HEK293 (cell line): ENCODE measurements at regions not wholly inside any gene's neighbourhood (a gene's known extent, or its start where the extent isn't known, plus 50 kb on each side); places are given as distances from the start of the nearest gene placed in this dataset.

ENCODE experiments used
- CTCF ChIA-PET: fragments of 350-600 bp; formaldehyde crosslinking; extraction: SDS; loops from one replicate; lab custom pipeline; 2021; ENCODE audit warnings: antibody characterized with exemption; lab: Yijun Ruan, JAX
- POLR2A ChIA-PET: fragments of 300-600 bp; formaldehyde crosslinking; extraction: SDS; loops from one replicate; lab custom pipeline; 2020; ENCODE audit warnings: antibody characterized with exemption, inconsistent platforms; lab: Yijun Ruan, JAX
- H3K27ac ChIP-seq: fragments of 200-500 bp; sonication (Bioruptor generic); 2 replicates; pipeline ENCODE4 v1.5.1; 2014; ENCODE audit warnings: low read depth, low read length, control low read depth, inconsistent platforms; ENCODE audit errors: extremely low read depth
- H3K36me3 ChIP-seq, 2 experiments: fragments of 200-500 bp in 1 of 2; sonication (Bioruptor generic) in 1 of 2; 1 replicate in 1 of 2; 2 replicates in 1 of 2; pipeline ENCODE4 v1.5.1; 2014 to 2017; ENCODE audit warnings: inconsistent platforms in 2 of 2, low read length in 2 of 2; ENCODE audit not compliant: control insufficient read depth in 2 of 2, insufficient read depth in 1 of 2
- H3K4me1 ChIP-seq: fragments of 200-500 bp; sonication (Bioruptor generic); 2 replicates; pipeline ENCODE4 v1.5.1; 2014; ENCODE audit warnings: mild to moderate bottlenecking, low read length, inconsistent platforms; ENCODE audit not compliant: control insufficient read depth, insufficient read depth
- H3K4me3 ChIP-seq: 2 replicates; pipeline ENCODE4 v1.5.1; 2011; ENCODE audit warnings: low read depth, mild to moderate bottlenecking, control low read depth, low read length, moderate library complexity
- H3K9me3 ChIP-seq: fragments of 200-500 bp; sonication (Bioruptor generic); 2 replicates; pipeline ENCODE4 v1.5.1; 2014; ENCODE audit warnings: low read depth, low read length, inconsistent platforms; ENCODE audit not compliant: control insufficient read depth, insufficient read depth
- GLIS1 ChIP-seq: fragments of 450-650 bp; formaldehyde crosslinking; IDR thresholded peaks from 2 replicates; pipeline ENCODE4 v1.5.1; 2016; ENCODE audit warnings: missing biosample characterization, missing genetic modification characterization
- GLIS2 ChIP-seq: fragments of 450-650 bp; formaldehyde crosslinking; IDR thresholded peaks from 2 replicates; pipeline ENCODE4 v1.5.1; 2016; ENCODE audit warnings: missing biosample characterization, missing genetic modification characterization
- HOXC10 ChIP-seq: sonication (generic); formaldehyde crosslinking; IDR thresholded peaks from 2 replicates; pipeline ENCODE4 v1.8.1; 2023; ENCODE audit warnings: mild to moderate bottlenecking, missing genetic modification reagents
- REPIN1 ChIP-seq: fragments of 450-650 bp; formaldehyde crosslinking; IDR thresholded peaks from 2 replicates; pipeline ENCODE4 v1.5.1; 2017; ENCODE audit warnings: missing biosample characterization, missing genetic modification characterization, low read depth
- SP7 ChIP-seq: fragments of 450-650 bp; formaldehyde crosslinking; IDR thresholded peaks from 2 replicates; pipeline ENCODE4 v1.5.1; 2016; ENCODE audit warnings: missing biosample characterization, missing genetic modification characterization
- WT1 ChIP-seq: fragments of 450-650 bp; formaldehyde crosslinking; IDR thresholded peaks from 2 replicates; pipeline ENCODE4 v1.5.1; 2016; ENCODE audit warnings: missing biosample characterization, missing genetic modification characterization
- YY1 ChIP-seq: fragments of 450-650 bp; formaldehyde crosslinking; IDR thresholded peaks from 2 replicates; pipeline ENCODE4 v1.5.1; 2018; ENCODE audit warnings: missing biosample characterization, missing genetic modification characterization
- ZBTB21 ChIP-seq: fragments of 450-650 bp; formaldehyde crosslinking; IDR thresholded peaks from 2 replicates; pipeline ENCODE4 v1.5.1; 2017; ENCODE audit warnings: missing biosample characterization, missing genetic modification characterization
- ZEB2 ChIP-seq: fragments of 450-650 bp; formaldehyde crosslinking; IDR thresholded peaks from 2 replicates; pipeline ENCODE4 v1.5.1; 2016; ENCODE audit warnings: missing biosample characterization, missing genetic modification characterization
- ZFP69B ChIP-seq: fragments of 450-650 bp; formaldehyde crosslinking; IDR thresholded peaks from 2 replicates; pipeline ENCODE4 v1.5.1; 2016; ENCODE audit warnings: missing biosample characterization, missing genetic modification characterization
- ZNF132 ChIP-seq: fragments of 450-650 bp; formaldehyde crosslinking; IDR thresholded peaks from 2 replicates; pipeline ENCODE4 v1.5.1; 2017; ENCODE audit warnings: missing biosample characterization, missing genetic modification characterization, borderline replicate concordance
- ZNF174 ChIP-seq: fragments of 450-650 bp; formaldehyde crosslinking; IDR thresholded peaks from 2 replicates; pipeline ENCODE4 v1.5.0; 2017; ENCODE audit warnings: missing biosample characterization, mild to moderate bottlenecking, missing genetic modification characterization
- ZNF214 ChIP-seq: fragments of 450-650 bp; formaldehyde crosslinking; IDR thresholded peaks from 2 replicates; pipeline ENCODE4 v1.5.1; 2017; ENCODE audit warnings: missing biosample characterization, mild to moderate bottlenecking, missing genetic modification characterization, borderline replicate concordance
- ZNF266 ChIP-seq: fragments of 450-650 bp; formaldehyde crosslinking; IDR thresholded peaks from 2 replicates; pipeline ENCODE4 v1.5.1; 2016; ENCODE audit warnings: missing biosample characterization, missing genetic modification characterization, low read depth
- ZNF274 ChIP-seq, 2 experiments: fragments of 200-500 bp in 1 of 2; fragments of 450-650 bp in 1 of 2; sonication (Bioruptor generic) in 1 of 2; formaldehyde crosslinking in 1 of 2; IDR thresholded peaks; 2 replicates each; pipeline versions ENCODE4 v1.5.1 to v1.6.1; 2014 to 2016; ENCODE audit warnings: borderline replicate concordance in 1 of 2, inconsistent platforms in 1 of 2, low read length in 1 of 2, missing biosample characterization in 1 of 2, missing genetic modification characterization in 1 of 2
- ZNF350 ChIP-seq: fragments of 450-650 bp; formaldehyde crosslinking; IDR thresholded peaks from 2 replicates; pipeline ENCODE4 v1.5.0; 2017; ENCODE audit warnings: missing biosample characterization, mild to moderate bottlenecking, missing genetic modification characterization
- ZNF37A ChIP-seq: fragments of 450-650 bp; IDR thresholded peaks from 2 replicates; pipeline ENCODE4 v1.5.1; 2018; ENCODE audit warnings: missing biosample characterization, missing genetic modification characterization
- ZNF391 ChIP-seq: fragments of 450-650 bp; formaldehyde crosslinking; IDR thresholded peaks from 2 replicates; pipeline ENCODE4 v1.5.1; 2016; ENCODE audit warnings: low read depth, missing biosample characterization, missing genetic modification characterization, borderline replicate concordance
- ZNF514 ChIP-seq: fragments of 450-650 bp; formaldehyde crosslinking; IDR thresholded peaks from 2 replicates; pipeline ENCODE4 v1.5.1; 2016; ENCODE audit warnings: missing biosample characterization, missing genetic modification characterization
- ZNF561 ChIP-seq: fragments of 450-650 bp; IDR thresholded peaks from 2 replicates; pipeline ENCODE4 v1.5.1; 2018; ENCODE audit warnings: missing biosample characterization, missing genetic modification characterization, borderline replicate concordance
- ZNF571 ChIP-seq: fragments of 450-650 bp; formaldehyde crosslinking; IDR thresholded peaks from 2 replicates; pipeline ENCODE4 v1.5.0; 2017; ENCODE audit warnings: missing biosample characterization, missing genetic modification characterization
- ZNF629 ChIP-seq: fragments of 450-650 bp; formaldehyde crosslinking; IDR thresholded peaks from 2 replicates; pipeline ENCODE4 v1.5.1; 2017; ENCODE audit warnings: missing biosample characterization, missing genetic modification characterization
- ZNF843 ChIP-seq: fragments of 450-650 bp; formaldehyde crosslinking; IDR thresholded peaks from 2 replicates; pipeline ENCODE4 v1.5.1; 2016; ENCODE audit warnings: missing biosample characterization, missing genetic modification characterization
- TF ChIP-seq, protein P1 (sequence below): IDR thresholded peaks from 2 replicates; pipeline ENCODE4 v1.6.1; 2011; ENCODE audit warnings: mild to moderate bottlenecking, low read depth, low read length, borderline replicate concordance
- TF ChIP-seq, protein P2 (sequence below): fragments of 450-650 bp; formaldehyde crosslinking; IDR thresholded peaks from 2 replicates; pipeline ENCODE4 v1.5.1; 2017; ENCODE audit warnings: missing biosample characterization, missing genetic modification characterization
- TF ChIP-seq, protein P3 (sequence below): fragments of 450-650 bp; formaldehyde crosslinking; IDR thresholded peaks from 2 replicates; pipeline ENCODE4 v1.5.1; 2016; ENCODE audit warnings: missing biosample characterization, missing genetic modification characterization
- TF ChIP-seq, protein P4 (sequence below): fragments of 450-650 bp; formaldehyde crosslinking; IDR thresholded peaks from 2 replicates; pipeline ENCODE4 v1.5.1; 2016; ENCODE audit warnings: missing biosample characterization, missing genetic modification characterization
- TF ChIP-seq, protein P5 (sequence below): fragments of 450-650 bp; formaldehyde crosslinking; IDR thresholded peaks from 2 replicates; pipeline ENCODE4 v1.5.1; 2016; ENCODE audit warnings: missing biosample characterization, missing genetic modification characterization, low read depth

DNA sequence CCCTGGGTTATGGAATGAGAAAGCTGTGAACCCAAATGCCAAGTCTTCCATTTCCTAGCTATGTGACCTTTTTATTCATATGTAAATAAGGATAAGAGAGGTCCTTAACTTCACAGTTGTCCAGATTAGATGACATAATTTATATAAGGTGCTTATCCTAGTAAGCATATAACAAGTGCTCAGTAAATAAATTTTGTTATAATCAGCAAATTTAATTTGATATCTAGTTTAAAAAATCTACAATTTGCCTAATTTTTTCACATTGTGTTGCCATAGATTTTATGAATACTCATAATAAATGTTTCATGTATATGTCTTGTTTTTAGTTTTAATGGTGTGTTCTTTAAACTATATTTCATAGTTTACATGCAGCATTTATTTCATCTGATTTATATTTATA lies 130.4 kb upstream of the SPRY1 start:
- ChIA-PET POLR2A (no interaction called here), CTCF (no interaction called here)
- no peak overlapping the region for H3K27ac ChIP-seq

DNA sequence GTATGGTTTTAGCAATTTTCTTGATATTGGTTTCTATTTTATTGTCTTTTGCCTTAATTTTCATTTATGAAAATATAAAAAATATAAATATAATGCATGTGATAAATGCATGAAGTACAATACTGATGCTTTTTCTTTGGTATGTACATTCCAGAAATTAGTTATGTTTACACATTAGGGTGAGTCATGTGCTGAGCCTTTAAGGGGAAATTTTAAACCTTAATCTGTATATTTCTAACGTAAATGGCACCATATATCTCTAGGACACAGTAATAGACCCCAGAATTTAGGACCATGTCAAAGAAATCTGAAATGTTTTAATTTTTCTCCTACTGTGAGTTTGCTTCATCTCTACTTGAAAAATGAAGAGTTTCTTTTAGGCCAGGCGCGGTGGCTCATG lies 117.8 kb upstream of the SPRY1 start:
- no peaks in the 10 kb centered on the region for H3K9me3 ChIP-seq
- POLR2A ChIA-PET: no interaction called here
- CTCF ChIA-PET: no interaction called here
- H3K4me1 ChIP-seq: no peaks in the 10 kb centered on the region
- H3K36me3 ChIP-seq: no peaks in the 10 kb centered on the region
- H3K4me3 ChIP-seq: no peak overlapping the region
- H3K27ac ChIP-seq: no peak overlapping the region
- no peak for TF ChIP-seq ZNF274 (IDR thresholded peaks at IDR 0.05; ENCODE audit: low read length)
- no peak for TF ChIP-seq ZNF274 (tag by site-specific recombination; IDR thresholded peaks at IDR 0.05; ENCODE audit: borderline replicate concordance)
- no peak for TF ChIP-seq REPIN1 (tag by site-specific recombination)
- no peak for TF ChIP-seq SP7
- TF ChIP-seq, protein P1, sequence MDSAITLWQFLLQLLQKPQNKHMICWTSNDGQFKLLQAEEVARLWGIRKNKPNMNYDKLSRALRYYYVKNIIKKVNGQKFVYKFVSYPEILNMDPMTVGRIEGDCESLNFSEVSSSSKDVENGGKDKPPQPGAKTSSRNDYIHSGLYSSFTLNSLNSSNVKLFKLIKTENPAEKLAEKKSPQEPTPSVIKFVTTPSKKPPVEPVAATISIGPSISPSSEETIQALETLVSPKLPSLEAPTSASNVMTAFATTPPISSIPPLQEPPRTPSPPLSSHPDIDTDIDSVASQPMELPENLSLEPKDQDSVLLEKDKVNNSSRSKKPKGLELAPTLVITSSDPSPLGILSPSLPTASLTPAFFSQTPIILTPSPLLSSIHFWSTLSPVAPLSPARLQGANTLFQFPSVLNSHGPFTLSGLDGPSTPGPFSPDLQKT: no peak
- TF ChIP-seq ZNF571: no peak
- no peak for TF ChIP-seq ZNF514
- no peak for TF ChIP-seq ZNF214 (tag by site-specific recombination)
- no peak for TF ChIP-seq ZNF350 (tag by site-specific recombination)
- no peak for TF ChIP-seq ZNF629 (tag by site-specific recombination)
- TF ChIP-seq ZNF266 (tag by site-specific recombination): no peak
- no peak for TF ChIP-seq ZFP69B (tag by site-specific recombination)
- TF ChIP-seq ZNF132: no peak
- no peak for TF ChIP-seq WT1 (tag by site-specific recombination)
- no peak for TF ChIP-seq ZNF561 (tag by site-specific recombination)

More for the DNA sequence above, 130.4 kb upstream of the SPRY1 start:
- TF ChIP-seq ZNF174 (tag by site-specific recombination) (no peak), ZNF843 (tag by site-specific recombination) (no peak), GLIS2 (tag by site-specific recombination) (no peak), ZNF37A (tag by site-specific recombination) (no peak), GLIS1 (no peak), HOXC10 (no peak), ZNF561 (tag by site-specific recombination) (no peak), ZNF274 (IDR thresholded peaks at IDR 0.05; ENCODE audit: low read length) (no peak), ZNF274 (tag by site-specific recombination; IDR thresholded peaks at IDR 0.05; ENCODE audit: borderline replicate concordance) (no peak), ZNF391 (tag by site-specific recombination) (no peak), ZEB2 (tag by site-specific recombination) (no peak), YY1 (no peak), ZNF629 (tag by site-specific recombination) (no peak), ZBTB21 (tag by site-specific recombination) (no peak), ZNF571 (no peak)
- TF ChIP-seq, protein P2, sequence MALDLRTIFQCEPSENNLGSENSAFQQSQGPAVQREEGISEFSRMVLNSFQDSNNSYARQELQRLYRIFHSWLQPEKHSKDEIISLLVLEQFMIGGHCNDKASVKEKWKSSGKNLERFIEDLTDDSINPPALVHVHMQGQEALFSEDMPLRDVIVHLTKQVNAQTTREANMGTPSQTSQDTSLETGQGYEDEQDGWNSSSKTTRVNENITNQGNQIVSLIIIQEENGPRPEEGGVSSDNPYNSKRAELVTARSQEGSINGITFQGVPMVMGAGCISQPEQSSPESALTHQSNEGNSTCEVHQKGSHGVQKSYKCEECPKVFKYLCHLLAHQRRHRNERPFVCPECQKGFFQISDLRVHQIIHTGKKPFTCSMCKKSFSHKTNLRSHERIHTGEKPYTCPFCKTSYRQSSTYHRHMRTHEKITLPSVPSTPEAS: no peak
- TF ChIP-seq, protein P3, sequence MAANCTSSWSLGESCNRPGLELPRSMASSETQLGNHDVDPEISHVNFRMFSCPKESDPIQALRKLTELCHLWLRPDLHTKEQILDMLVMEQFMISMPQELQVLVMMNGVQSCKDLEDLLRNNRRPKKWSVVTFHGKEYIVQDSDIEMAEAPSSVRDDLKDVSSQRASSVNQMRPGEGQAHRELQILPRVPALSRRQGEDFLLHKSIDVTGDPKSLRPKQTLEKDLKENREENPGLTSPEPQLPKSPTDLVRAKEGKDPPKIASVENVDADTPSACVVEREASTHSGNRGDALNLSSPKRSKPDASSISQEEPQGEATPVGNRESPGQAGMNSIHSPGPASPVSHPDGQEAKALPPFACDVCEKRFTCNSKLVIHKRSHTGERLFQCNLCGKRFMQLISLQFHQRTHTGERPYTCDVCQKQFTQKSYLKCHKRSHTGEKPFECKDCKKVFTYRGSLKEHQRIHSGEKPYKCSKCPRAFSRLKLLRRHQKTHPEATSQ (tag by site-specific recombination): no peak
- TF ChIP-seq, protein P4, sequence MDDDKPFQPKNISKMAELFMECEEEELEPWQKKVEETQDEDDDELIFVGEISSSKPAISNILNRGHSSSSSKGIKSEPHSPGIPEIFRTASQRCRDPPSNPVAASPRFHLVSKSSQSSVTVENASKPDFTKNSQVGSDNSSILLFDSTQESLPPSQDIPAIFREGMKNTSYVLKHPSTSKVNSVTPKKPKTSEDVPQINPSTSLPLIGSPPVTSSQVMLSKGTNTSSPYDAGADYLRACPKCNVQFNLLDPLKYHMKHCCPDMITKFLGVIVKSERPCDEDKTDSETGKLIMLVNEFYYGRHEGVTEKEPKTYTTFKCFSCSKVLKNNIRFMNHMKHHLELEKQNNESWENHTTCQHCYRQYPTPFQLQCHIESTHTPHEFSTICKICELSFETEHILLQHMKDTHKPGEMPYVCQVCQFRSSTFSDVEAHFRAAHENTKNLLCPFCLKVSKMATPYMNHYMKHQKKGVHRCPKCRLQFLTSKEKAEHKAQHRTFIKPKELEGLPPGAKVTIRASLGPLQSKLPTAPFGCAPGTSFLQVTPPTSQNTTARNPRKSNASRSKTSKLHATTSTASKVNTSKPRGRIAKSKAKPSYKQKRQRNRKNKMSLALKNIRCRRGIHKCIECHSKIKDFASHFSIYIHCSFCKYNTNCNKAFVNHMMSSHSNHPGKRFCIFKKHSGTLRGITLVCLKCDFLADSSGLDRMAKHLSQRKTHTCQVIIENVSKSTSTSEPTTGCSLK (tag by site-specific recombination): no peak
- TF ChIP-seq, protein P5, sequence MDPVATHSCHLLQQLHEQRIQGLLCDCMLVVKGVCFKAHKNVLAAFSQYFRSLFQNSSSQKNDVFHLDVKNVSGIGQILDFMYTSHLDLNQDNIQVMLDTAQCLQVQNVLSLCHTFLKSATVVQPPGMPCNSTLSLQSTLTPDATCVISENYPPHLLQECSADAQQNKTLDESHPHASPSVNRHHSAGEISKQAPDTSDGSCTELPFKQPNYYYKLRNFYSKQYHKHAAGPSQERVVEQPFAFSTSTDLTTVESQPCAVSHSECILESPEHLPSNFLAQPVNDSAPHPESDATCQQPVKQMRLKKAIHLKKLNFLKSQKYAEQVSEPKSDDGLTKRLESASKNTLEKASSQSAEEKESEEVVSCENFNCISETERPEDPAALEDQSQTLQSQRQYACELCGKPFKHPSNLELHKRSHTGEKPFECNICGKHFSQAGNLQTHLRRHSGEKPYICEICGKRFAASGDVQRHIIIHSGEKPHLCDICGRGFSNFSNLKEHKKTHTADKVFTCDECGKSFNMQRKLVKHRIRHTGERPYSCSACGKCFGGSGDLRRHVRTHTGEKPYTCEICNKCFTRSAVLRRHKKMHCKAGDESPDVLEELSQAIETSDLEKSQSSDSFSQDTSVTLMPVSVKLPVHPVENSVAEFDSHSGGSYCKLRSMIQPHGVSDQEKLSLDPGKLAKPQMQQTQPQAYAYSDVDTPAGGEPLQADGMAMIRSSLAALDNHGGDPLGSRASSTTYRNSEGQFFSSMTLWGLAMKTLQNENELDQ: no peak
- Histone ChIP-seq H3K9me3 (no peaks in the 10 kb centered on the region), H3K4me3 (no peak overlapping the region), H3K36me3 (no peaks in the 10 kb centered on the region), H3K4me1 (no peaks in the 10 kb centered on the region)
